Right forelimb (tissue), 1 donor: ENCODE measurements at regions not wholly inside any gene's neighbourhood (a gene's known extent, or its start where the extent isn't known, plus 50 kb on each side); places are given as distances from the start of the nearest gene placed in this dataset.
"Not testable (repeated sequence)": the region's sequence is repeated elsewhere in the genome, so short reads cannot be mapped to it uniquely, and the experiment has no call there.

ENCODE experiments used
- DNase-seq: peaks from one replicate; pipeline ENCODE4 v3.0.0-alpha.2; 2018

- no peak for DNase-seq
Observed at GRCh38 chr5:66425842-66426241, 170.4 kb upstream of the MAST4 start.

DNA sequence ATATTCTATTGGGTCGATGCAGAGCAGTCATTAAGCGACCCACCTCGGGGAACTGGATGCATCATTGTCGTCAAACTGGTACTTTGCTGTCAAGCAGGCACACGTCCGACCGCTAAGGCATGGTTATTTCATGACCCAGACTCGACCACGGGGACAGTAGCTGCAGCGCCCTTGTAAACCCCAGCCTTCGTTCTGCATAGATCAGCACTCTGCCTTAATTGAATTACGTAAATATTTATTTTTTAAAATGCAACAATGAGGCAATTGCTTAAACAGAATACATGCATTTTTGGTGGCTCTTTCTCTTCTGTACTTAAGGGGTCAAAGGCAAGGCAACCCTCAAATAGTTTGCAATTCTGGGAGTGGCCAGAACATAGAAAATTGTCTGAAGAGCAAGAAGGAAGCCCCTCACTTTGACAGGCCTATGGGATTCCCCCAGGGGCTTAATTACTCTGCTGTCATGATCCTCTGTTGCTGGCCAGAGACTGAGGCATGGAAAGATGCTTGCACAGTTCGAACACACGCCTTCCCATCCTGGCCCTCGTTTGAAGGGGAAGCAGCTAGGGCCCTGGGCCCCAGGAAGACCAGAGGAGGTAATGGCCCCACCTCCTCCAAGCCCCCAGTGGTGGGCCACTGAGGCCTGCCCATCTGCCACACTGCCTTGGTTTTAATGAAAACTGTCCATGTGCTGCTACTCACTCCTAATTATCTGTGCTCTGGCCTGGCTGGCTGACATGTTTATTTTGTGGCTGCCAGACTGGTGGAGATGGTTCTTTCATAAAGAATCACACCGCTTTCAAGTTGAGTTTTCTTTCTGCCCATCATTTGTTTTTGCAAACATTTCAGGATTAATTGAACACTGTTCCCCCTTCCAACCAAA lies 169.7 kb upstream of the MAST4 start:
- no peak for DNase-seq

DNA sequence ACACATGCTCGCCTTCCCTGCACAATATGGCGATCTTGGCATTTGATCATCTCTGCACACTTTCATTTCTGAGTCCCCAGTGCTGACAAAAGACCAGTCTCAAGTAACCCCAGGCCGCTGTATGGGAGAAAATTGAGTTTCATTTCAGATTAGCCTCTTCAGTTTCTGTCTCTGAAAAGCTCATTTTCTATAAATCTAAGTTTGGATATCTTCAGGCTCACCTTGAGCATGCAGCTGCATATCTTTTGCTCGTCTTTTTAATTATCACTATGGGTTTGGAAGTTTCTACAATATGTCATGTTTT lies 169.1 kb upstream of the MAST4 start:
- no peak for DNase-seq

GRCh38 chr5:66436721-66437120 lies 159.5 kb upstream of the MAST4 start:
- no peak for DNase-seq

- no peak for DNase-seq
Observed at GRCh38 chr5:66438087-66438486, 158.1 kb upstream of the MAST4 start.

DNA sequence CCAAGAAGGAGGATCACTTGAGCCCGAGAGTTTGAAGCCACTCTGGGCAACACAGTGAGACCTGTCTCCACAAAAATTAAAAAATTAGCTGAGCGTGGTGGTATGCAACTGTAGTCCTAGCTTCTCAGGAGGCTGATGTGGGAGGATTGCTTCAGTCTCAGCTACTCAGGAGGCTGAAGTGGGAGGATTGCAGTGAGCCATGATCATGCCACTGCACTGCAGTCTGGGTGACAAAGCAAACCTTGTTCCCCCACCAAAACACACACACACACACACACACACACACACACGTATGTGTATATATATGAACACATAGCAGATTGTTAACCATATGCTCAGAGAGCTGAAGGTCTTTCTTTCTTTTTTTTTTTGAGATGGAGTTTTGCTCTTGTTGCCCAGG lies 157.5 kb upstream of the MAST4 start:
- DNase-seq: no peak

- peak; percentile 48 for DNase-seq
Observed at GRCh38 chr5:66440202-66440680, 156.0 kb upstream of the MAST4 start.

GRCh38 chr5:66441351-66441750 lies 154.8 kb upstream of the MAST4 start:
- no peak for DNase-seq

- no peak for DNase-seq
Observed at GRCh38 chr5:66442951-66443445, 153.2 kb upstream of the MAST4 start.

GRCh38 chr5:66443462-66444130 lies 152.6 kb upstream of the MAST4 start:
- DNase-seq: no peak

GRCh38 chr5:66448070-66448469 lies 148.1 kb upstream of the MAST4 start:
- DNase-seq: not testable (repeated sequence)

GRCh38 chr5:66450237-66450636 lies 146.0 kb upstream of the MAST4 start:
- DNase-seq: no peak

- DNase-seq: no peak
Observed at GRCh38 chr5:66450988-66451387, 145.2 kb upstream of the MAST4 start.

DNA sequence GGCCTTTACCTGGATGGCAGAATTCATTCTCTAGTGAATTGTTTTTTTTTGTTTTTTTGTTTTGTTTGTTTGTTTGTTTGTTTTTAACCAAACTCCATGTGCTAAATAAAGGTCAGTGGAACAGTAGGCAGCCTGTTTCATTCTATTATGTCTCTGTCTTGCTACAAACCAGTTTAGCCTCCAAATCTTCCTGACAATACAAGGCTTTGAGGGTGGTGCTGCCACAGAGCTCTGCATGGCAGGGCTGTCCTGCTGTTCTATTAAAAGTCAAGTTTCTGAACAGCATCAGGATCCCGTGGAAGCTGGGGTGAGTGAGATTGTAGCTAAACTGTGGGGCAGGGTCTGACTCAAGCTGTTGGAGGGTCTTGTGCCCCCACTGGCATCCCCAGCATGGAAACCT lies 144.1 kb upstream of the MAST4 start:
- DNase-seq: no peak

GRCh38 chr5:66454186-66455078 lies 141.8 kb upstream of the MAST4 start:
- DNase-seq: no peak

GRCh38 chr5:66459728-66460127 lies 136.5 kb upstream of the MAST4 start:
- DNase-seq: no peak

DNA sequence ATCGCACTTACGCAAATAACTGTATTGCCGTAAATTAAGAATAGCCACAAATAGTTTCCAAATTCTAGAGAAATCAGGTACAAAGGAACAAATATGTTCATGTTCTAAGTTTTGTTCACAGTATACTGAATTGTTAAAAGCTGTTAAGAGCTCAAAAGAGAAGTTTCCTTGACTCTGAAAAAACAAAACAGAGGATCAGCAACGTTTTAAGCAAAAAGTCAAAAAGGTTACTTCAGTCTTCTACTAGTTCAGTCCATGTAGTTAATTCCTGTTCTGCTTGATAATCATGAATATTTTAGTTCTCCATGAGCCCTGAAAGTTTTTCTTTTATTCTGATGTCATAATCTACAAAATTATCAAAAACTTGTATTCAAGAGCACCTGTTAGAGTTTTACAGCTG lies 128.6 kb upstream of the MAST4 start:
- DNase-seq: no peak

GRCh38 chr5:66469684-66470083 lies 126.5 kb upstream of the MAST4 start:
- DNase-seq: no peak

- no peak for DNase-seq
Observed at GRCh38 chr5:66472010-66472409, 124.2 kb upstream of the MAST4 start.

DNA sequence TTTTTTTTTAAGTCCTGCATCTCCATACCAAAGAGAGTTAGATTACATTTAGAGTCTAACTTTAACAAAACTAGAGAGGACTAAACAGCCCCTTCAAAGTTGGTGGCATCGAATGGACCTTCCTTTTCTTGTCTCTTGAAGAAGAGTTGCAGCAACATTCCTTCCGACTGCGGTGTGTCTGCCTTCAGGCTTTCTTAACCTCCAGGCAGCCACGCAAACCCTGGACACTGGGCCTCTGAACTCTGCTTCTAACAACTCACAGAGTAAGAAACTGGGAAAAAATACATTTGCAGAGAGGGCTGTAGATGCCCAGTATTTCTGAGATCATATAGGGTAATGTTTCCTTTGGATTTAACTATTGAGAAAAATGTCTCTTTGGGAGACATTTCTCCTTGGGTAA lies 120.5 kb upstream of the MAST4 start:
- DNase-seq: no peak

GRCh38 chr5:66477596-66477995 lies 118.6 kb upstream of the MAST4 start:
- no peak for DNase-seq

- no peak for DNase-seq
Observed at GRCh38 chr5:66494437-66494836, 101.8 kb upstream of the MAST4 start.

GRCh38 chr5:66498791-66499207 lies 97.4 kb upstream of the MAST4 start:
- no peak for DNase-seq
